Smooth muscle cell (in vitro differentiated cells): ENCODE measurements at regions not wholly inside any gene's neighbourhood (a gene's known extent, or its start where the extent isn't known, plus 50 kb on each side); places are given as distances from the start of the nearest gene placed in this dataset.
"Not testable (repeated sequence)": the region's sequence is repeated elsewhere in the genome, so short reads cannot be mapped to it uniquely, and the experiment has no call there.

Experiments
- DNase-seq: peaks from one replicate; lab custom pipeline; 2025; ENCODE audit not compliant: unreplicated experiment; lab: John Stamatoyannopoulos, UW
- H2AFZ ChIP-seq: fragments of 200-600 bp; sonication (generic); 2 replicates; pipeline ENCODE4 v1.6.0; 2016; ENCODE audit warnings: antibody characterized with exemption, low read depth, mild to moderate bottlenecking
- H3F3A ChIP-seq: fragments of 200-600 bp; sonication (generic); 2 replicates; pipeline ENCODE4 v1.6.0; 2017; ENCODE audit warnings: antibody characterized with exemption, low read depth
- H3K27ac ChIP-seq: fragments of 200-600 bp; sonication (generic); 2 replicates; pipeline ENCODE4 v1.5.1; 2016; ENCODE audit warnings: low read depth, mild to moderate bottlenecking
- H3K27me3 ChIP-seq: fragments of 200-600 bp; sonication (generic); 2 replicates; pipeline ENCODE4 v1.6.1; 2016; ENCODE audit warnings: low read depth, mild to moderate bottlenecking
- H3K36me3 ChIP-seq: fragments of 200-600 bp; sonication (generic); 2 replicates; pipeline ENCODE4 v1.5.1; 2016; ENCODE audit warnings: low read depth
- H3K4me1 ChIP-seq: fragments of 200-600 bp; sonication (generic); 2 replicates; pipeline ENCODE4 v1.5.1; 2016; ENCODE audit warnings: low read depth
- H3K4me2 ChIP-seq: fragments of 200-600 bp; sonication (generic); 2 replicates; pipeline ENCODE4 v1.6.0; 2016; ENCODE audit warnings: mild to moderate bottlenecking
- H3K4me3 ChIP-seq: fragments of 200-600 bp; sonication (generic); 2 replicates; pipeline ENCODE4 v1.5.1; 2016; ENCODE audit warnings: mild to moderate bottlenecking
- H3K79me2 ChIP-seq: fragments of 200-600 bp; sonication (generic); 2 replicates; pipeline ENCODE4 v1.6.0; 2016; ENCODE audit warnings: low read depth, mild to moderate bottlenecking
- H3K9ac ChIP-seq: fragments of 200-600 bp; sonication (generic); 2 replicates; pipeline ENCODE4 v1.6.0; 2016; ENCODE audit warnings: low read depth
- H3K9me3 ChIP-seq: fragments of 200-600 bp; sonication (generic); replicated peaks from 2 replicates; pipeline ENCODE4 v1.5.1; 2016; ENCODE audit warnings: low read depth
- H4K20me1 ChIP-seq: fragments of 200-600 bp; sonication (generic); 2 replicates; pipeline ENCODE4 v1.6.0; 2016; ENCODE audit warnings: low read depth
- CTCF ChIP-seq: fragments of 200-600 bp; sonication (generic); IDR thresholded peaks from 2 replicates; pipeline ENCODE4 v1.5.1; 2017; ENCODE audit warnings: borderline replicate concordance, mild to moderate bottlenecking, antibody characterized with exemption; ENCODE audit not compliant: insufficient read depth, poor library complexity, severe bottlenecking
- WGBS: methylation state at CpG from one replicate; pipeline ENCODE4 v1.1.7; 2016; ENCODE audit warnings: low lambda C conversion rate; 5-methylcytosine and 5-hydroxymethylcytosine counted together

DNA sequence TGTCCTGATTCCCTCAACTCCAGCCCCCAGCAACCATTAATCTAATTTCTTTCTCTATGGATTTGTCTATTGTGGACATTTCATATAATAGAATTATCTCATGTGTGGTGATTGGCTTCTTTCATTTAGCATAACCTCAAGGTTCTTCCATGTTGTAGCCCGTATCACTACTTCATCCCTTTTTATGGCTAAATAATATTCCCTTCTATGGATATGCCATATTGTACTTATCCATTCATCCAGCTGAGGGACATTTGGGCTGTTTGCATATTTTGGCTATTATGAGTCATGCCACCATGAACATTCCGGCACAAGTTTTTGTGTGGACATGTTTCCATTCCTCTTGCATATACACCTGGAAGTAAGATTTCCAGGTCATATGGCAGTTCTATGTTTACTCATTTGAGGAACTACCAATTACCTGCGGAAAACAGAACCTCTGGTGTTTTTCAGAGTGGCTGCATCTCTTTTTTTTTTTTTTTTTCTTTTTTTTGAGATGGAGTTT is 108.7 kb upstream of the MAP1LC3B2 start:
- no peaks in the 10 kb centered on the region for H3K9me3 ChIP-seq
- no peaks in the 10 kb centered on the region for H3K79me2 ChIP-seq
- H3K27ac ChIP-seq, result no peak overlapping the region
- no peak overlapping the region for H3K4me2 ChIP-seq
- no peak overlapping the region for H2AFZ ChIP-seq
- TF ChIP-seq CTCF, result no peak
- peaks cover 4% of the 10 kb centered on the region for H3K4me1 ChIP-seq
- 92% methylated on average over 3 of the region's 3 CpGs for WGBS
- no peaks in the 10 kb centered on the region for H4K20me1 ChIP-seq
- no peak overlapping the region for H3K9ac ChIP-seq
- no peak overlapping the region for H3K4me3 ChIP-seq
- H3K27me3 ChIP-seq, result no peaks in the 10 kb centered on the region
- no peak for DNase-seq
- H3K36me3 ChIP-seq, result no peaks in the 10 kb centered on the region
- peaks cover 12% of the 10 kb centered on the region for H3F3A ChIP-seq

DNA sequence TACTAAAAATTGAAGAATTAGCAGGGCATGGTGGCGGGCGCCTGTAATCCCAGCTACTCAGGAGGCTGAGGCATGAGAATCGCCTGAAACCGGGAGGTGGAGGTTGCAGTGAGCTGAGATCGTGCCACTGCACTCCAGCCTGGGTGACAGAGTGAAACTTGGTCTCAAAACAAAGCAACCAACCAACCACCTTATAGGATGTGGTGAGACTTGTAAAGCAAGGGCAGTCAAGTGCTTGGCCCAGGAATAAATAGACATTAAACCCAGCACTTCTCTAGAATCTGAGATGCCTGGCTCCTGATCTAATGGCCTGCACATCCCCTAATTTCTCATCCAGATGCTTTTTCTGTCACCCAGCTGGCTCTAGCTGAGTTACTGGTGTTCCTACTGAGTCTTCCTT is 106.2 kb upstream of the MAP1LC3B2 start:
- not testable (repeated sequence) for H3K4me2 ChIP-seq, DNase-seq, H3K36me3 ChIP-seq, H3K27me3 ChIP-seq, H3K9me3 ChIP-seq, H3K9ac ChIP-seq, H4K20me1 ChIP-seq, H3K79me2 ChIP-seq, H3K4me3 ChIP-seq, H3K27ac ChIP-seq, H2AFZ ChIP-seq
- Histone ChIP-seq H3F3A (peaks cover 14% of the 10 kb centered on the region), H3K4me1 (peaks cover 15% of the 10 kb centered on the region)
- 90% methylated on average over 5 of the region's 5 CpGs for WGBS

DNA sequence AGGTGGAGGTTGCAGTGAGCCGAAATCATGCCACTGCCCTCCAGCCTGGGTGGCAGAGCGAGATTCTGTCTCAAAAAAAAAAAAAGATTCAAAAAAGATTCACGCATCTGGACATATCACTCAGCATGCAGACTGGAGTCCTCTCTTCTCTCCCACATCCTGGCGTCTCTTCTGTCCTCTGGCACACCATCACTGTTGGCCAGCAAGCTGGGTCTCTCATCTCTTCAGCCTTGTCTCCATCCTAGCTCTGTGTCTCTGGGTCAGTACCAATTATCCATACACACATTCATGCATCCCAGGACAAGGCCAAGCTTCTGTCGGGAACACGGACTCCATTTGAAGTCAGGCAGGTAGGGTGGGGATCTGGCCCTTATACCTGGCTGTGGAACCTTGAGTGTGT is 105.5 kb upstream of the MAP1LC3B2 start:
- Histone ChIP-seq H3K27ac (no peak overlapping the region), H3F3A (peaks cover 14% of the 10 kb centered on the region), H4K20me1 (no peaks in the 10 kb centered on the region), H3K9ac (no peak overlapping the region), H3K79me2 (no peaks in the 10 kb centered on the region), H3K9me3 (no peaks in the 10 kb centered on the region), H3K4me3 (no peak overlapping the region), H3K4me1 (peaks cover 15% of the 10 kb centered on the region), H3K4me2 (no peak overlapping the region), H2AFZ (no peak overlapping the region), H3K36me3 (no peaks in the 10 kb centered on the region), H3K27me3 (no peaks in the 10 kb centered on the region)
- WGBS, result 96% methylated on average over 6 of the region's 6 CpGs
- no peak for DNase-seq
- no peak for TF ChIP-seq CTCF

DNA sequence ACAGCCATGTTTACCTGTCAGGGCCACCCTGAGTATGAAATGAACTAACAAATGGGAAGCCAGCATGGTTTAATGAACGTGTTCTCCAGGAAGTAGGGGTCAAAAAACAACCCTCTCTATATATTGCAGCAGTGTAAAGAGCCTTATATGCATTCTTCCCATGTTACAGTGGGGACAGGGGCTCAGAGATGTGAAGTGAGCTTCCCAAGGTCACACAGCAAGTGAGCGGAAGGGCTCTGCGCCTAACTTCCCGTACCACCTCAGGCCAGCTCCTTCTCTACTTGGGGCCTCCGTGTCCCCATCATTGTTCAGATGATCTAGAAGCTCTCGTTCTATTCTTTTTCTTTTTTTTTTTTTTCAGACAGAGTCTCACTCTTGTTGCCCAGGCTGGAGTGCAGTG is 105.1 kb upstream of the MAP1LC3B2 start:
- Histone ChIP-seq H2AFZ (no peak overlapping the region), H3K4me3 (no peak overlapping the region), H3F3A (peaks cover 14% of the 10 kb centered on the region), H3K36me3 (no peaks in the 10 kb centered on the region), H3K4me1 (peaks cover 15% of the 10 kb centered on the region), H3K27ac (peak overlapping the region; percentile 100), H3K4me2 (no peak overlapping the region), H3K27me3 (no peaks in the 10 kb centered on the region), H3K9ac (peak overlapping the region; percentile 98), H3K9me3 (no peaks in the 10 kb centered on the region), H3K79me2 (no peaks in the 10 kb centered on the region), H4K20me1 (no peaks in the 10 kb centered on the region)
- 97% methylated on average over 6 of the region's 6 CpGs for WGBS
- no peak for TF ChIP-seq CTCF
- DNase-seq, result no peak
